ENCODE measurements at regions not wholly inside any gene's neighbourhood (a gene's known extent, or its start where the extent isn't known, plus 50 kb on each side); places are given as distances from the start of the nearest gene placed in this dataset.

GRCh38 chr13:83220241-83220640, 662.0 kb downstream of the SLITRK1 start (continued):
- TF ChIP-seq POLR2AphosphoS5 (IDR thresholded peaks at IDR 0.05; ENCODE audit: low read depth) = no peak
- no peak for TF ChIP-seq ZNF331 (CRISPR knock-in tag; IDR thresholded peaks at IDR 0.05; ENCODE audit: low read depth)
- TF ChIP-seq JUNB (IDR thresholded peaks at IDR 0.05; ENCODE audit: unreplicated experiment) = no peak

DNA sequence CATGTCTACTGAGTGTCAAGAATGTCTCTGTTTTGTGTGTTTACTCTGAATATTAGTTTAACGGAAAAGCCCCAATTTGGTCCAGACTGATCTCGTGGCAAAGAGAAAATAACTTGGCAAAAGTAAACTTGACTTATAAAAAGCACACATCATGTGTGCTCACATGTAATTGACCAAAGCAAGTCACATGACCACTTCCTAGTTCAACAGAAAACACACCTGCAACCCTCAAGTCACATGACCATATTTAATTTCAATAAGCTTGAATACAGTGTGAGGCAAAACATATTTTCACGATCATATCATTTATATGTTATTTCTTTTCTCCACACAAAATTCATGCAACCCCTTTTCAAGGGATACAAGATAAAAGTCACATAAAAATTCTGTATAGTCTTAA, 662.4 kb downstream of the SLITRK1 start:
- H3K9me3 Mint-ChIP-seq = no peaks in the 10 kb centered on the region
- H3K4me1 Mint-ChIP-seq = peaks cover 18% of the 10 kb centered on the region
- Histone ChIP-seq H3K27me3 (ENCODE audit: insufficient read depth) (no peaks in the 10 kb centered on the region), H3F3A (replicated peaks; ENCODE audit: low read depth) (no peaks in the 10 kb centered on the region), H4K20me1 (replicated peaks; ENCODE audit: insufficient read depth) (no peaks in the 10 kb centered on the region), H3K4me3 (no peak overlapping the region), H3K79me2 (replicated peaks; ENCODE audit: insufficient read depth) (no peaks in the 10 kb centered on the region), H3K9me2 (ENCODE audit: insufficient read depth) (no peaks in the 10 kb centered on the region), H3K4me2 (no peak overlapping the region), H3K4me1 (ENCODE audit: insufficient read depth) (peaks cover 20% of the 10 kb centered on the region), H2AFZ (no peak overlapping the region), H3K27ac (ENCODE audit: low read depth) (no peak overlapping the region), H3K36me3 (ENCODE audit: insufficient read depth) (no peaks in the 10 kb centered on the region)
- H3K27ac Mint-ChIP-seq = no peak overlapping the region
- no peak overlapping the region for H3K4me3 Mint-ChIP-seq
- DNase-seq (ENCODE audit: low spot score) (no peak), ATAC-seq (no peak)
- H3K27me3 Mint-ChIP-seq (ENCODE audit: insufficient read depth, low read depth, poor library complexity) = no peaks in the 10 kb centered on the region
- no peak for TF ChIP-seq EZH2phosphoT487 (IDR thresholded peaks at IDR 0.05; ENCODE audit: unreplicated experiment)
- TF ChIP-seq NANOG (IDR thresholded peaks at IDR 0.05; ENCODE audit: borderline replicate concordance) = no peak
- no peak for TF ChIP-seq CREB1 (CRISPR knock-in tag; IDR thresholded peaks at IDR 0.05; ENCODE audit: low read depth)
- no peak for TF ChIP-seq CTCF (conservative IDR thresholded peaks at IDR 0.05; ENCODE audit: low read depth in 2 of 2)
- no peak for TF ChIP-seq EZH2 (IDR thresholded peaks at IDR 0.05; ENCODE audit: low read depth, unreplicated experiment)
- no peak for TF ChIP-seq ETS1 (IDR thresholded peaks at IDR 0.05)
- no peak for TF ChIP-seq POLR2AphosphoS5 (IDR thresholded peaks at IDR 0.05; ENCODE audit: low read depth)
- TF ChIP-seq ZNF114 (CRISPR knock-in tag; IDR thresholded peaks at IDR 0.05) = no peak
- no peak for TF ChIP-seq REST (IDR thresholded peaks at IDR 0.05; ENCODE audit: unreplicated experiment)
- TF ChIP-seq ZNF462 (CRISPR knock-in tag; IDR thresholded peaks at IDR 0.05) = no peak
- TF ChIP-seq ZNF331 (CRISPR knock-in tag; IDR thresholded peaks at IDR 0.05; ENCODE audit: low read depth) = no peak
- TF ChIP-seq STAT1 (IDR thresholded peaks at IDR 0.05; ENCODE audit: unreplicated experiment) = no peak
- no peak for TF ChIP-seq JUNB (IDR thresholded peaks at IDR 0.05; ENCODE audit: unreplicated experiment)
- H3K36me3 Mint-ChIP-seq (ENCODE audit: low read depth) = no peaks in the 10 kb centered on the region
